NB4 (cell line): ENCODE measurements at regions not wholly inside any gene's neighbourhood (a gene's known extent, or its start where the extent isn't known, plus 50 kb on each side); places are given as distances from the start of the nearest gene placed in this dataset.

Source experiments
- DNase-seq: peaks from one replicate; pipeline ENCODE4 v3.0.0; 2010; ENCODE audit warnings: low read depth
- H3K4me3 ChIP-seq: one replicate; pipeline ENCODE4 v1.5.1; 2011; ENCODE audit warnings: mild to moderate bottlenecking, low read depth, low read length, moderate library complexity
- MYC ChIP-seq: IDR thresholded peaks from 2 replicates; pipeline ENCODE4 v1.6.1; 2011; ENCODE audit warnings: low read depth, low read length
- POLR2A ChIP-seq: IDR thresholded peaks from 2 replicates; pipeline ENCODE4 v1.6.1; 2011; ENCODE audit warnings: mild to moderate bottlenecking; ENCODE audit not compliant: insufficient read length; ENCODE audit errors: extremely low read depth
- TF ChIP-seq, protein P1 (sequence below): IDR thresholded peaks from one replicate; pipeline ENCODE4 v1.5.1; 2012; ENCODE audit warnings: low read depth, low read length
- TF ChIP-seq, protein P2 (sequence below): IDR thresholded peaks from 2 replicates; pipeline ENCODE4 v1.6.1; 2011; ENCODE audit warnings: low read depth, low read length

DNA sequence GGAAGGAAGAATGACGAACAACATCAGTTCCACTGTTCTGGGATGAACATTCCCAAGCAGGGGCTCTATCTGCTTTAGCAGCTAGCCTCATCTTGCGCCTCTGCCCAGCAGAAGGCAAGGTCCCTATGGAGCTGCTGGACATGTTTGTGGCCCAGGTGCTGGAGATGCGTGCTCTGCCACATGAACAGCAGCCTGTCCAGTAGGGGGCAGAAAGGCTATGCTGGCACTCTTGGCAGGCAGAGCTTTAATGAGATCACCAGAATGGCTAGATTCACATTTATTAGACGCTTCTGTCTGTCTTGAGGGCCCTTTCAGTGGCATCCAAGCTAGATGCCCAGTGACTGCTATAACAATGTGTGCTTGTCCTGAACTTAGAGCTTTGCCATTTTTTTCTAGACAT lies 1826.0 kb downstream of the STIM2 start:
- H3K4me3 ChIP-seq, result no peak overlapping the region
- no peak for TF ChIP-seq MYC
- TF ChIP-seq, protein P1, sequence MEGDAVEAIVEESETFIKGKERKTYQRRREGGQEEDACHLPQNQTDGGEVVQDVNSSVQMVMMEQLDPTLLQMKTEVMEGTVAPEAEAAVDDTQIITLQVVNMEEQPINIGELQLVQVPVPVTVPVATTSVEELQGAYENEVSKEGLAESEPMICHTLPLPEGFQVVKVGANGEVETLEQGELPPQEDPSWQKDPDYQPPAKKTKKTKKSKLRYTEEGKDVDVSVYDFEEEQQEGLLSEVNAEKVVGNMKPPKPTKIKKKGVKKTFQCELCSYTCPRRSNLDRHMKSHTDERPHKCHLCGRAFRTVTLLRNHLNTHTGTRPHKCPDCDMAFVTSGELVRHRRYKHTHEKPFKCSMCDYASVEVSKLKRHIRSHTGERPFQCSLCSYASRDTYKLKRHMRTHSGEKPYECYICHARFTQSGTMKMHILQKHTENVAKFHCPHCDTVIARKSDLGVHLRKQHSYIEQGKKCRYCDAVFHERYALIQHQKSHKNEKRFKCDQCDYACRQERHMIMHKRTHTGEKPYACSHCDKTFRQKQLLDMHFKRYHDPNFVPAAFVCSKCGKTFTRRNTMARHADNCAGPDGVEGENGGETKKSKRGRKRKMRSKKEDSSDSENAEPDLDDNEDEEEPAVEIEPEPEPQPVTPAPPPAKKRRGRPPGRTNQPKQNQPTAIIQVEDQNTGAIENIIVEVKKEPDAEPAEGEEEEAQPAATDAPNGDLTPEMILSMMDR, result peak; percentile 88
- no peak for TF ChIP-seq POLR2A
- TF ChIP-seq, protein P2, sequence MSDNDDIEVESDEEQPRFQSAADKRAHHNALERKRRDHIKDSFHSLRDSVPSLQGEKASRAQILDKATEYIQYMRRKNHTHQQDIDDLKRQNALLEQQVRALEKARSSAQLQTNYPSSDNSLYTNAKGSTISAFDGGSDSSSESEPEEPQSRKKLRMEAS, result 0 out of 2 replicates have a peak, but pooled peaks have one; percentile 31
- peak; percentile 66 for DNase-seq

DNA sequence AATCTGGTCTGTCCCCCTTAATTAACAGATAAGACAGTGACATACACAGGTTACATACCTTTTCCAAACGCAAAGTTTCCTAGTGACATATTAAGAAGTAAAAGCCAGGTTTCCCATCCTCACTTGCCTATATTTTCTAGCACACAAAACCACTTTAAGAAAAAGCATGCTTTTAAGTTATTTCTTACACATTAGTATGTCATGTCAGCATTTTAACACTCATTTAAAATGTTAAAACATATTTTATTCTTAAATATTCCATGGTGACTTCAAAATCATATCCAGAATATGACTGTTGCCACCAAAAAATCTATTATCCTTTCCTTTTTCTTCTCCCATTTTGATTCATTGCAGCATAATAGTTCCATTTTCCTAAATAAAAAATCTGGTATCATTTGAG lies 1830.2 kb downstream of the STIM2 start:
- no peak overlapping the region for H3K4me3 ChIP-seq
- no peak for DNase-seq
- TF ChIP-seq, protein P1, result no peak
- TF ChIP-seq MYC (no peak), POLR2A (no peak)
- TF ChIP-seq, protein P2, result no peak

DNA sequence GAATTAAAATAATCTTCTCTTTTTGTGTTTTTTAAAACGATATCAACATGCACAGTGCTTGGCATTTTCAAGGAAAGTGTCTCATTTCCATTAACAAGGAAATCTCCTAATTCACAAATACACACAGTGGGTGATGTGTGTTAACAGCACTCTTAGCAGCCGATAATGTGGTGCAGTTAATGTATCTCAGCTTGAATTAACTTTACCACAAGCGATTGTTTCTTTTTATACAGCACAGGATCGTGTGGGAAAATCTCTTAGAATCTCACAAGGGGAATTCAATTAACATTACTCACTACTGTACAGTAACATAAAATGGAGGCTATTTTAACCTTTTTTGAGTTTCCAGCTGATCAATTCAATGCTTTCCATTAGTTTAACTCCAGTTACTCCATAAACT lies 1841.9 kb downstream of the STIM2 start:
- no peak for TF ChIP-seq POLR2A
- TF ChIP-seq MYC, result no peak
- TF ChIP-seq, protein P1, result no peak
- TF ChIP-seq, protein P2, result no peak
- DNase-seq, result no peak
- no peak overlapping the region for H3K4me3 ChIP-seq

DNA sequence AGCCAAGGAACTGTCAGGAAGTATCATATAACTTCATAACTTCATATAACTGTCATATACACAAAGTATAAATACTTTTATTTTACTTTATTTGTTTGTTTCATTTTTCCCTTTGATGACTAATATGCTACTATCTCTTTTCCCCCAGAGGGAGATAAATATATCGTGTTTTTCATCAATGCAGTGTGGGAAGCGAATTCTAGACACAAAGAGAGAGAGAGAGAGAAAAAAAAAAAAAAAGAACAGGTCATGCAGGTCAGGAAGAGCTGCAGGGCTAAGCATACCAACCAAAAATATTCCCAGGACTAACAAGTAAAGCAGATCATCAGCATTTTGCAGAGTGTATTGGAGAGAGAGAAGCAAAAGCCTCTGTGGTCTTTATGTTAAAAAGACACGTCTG lies 1849.2 kb downstream of the STIM2 start:
- no peak for DNase-seq
- H3K4me3 ChIP-seq, result no peak overlapping the region
- TF ChIP-seq, protein P1, result no peak
- TF ChIP-seq POLR2A (no peak), MYC (no peak)
- TF ChIP-seq, protein P2, result no peak

DNA sequence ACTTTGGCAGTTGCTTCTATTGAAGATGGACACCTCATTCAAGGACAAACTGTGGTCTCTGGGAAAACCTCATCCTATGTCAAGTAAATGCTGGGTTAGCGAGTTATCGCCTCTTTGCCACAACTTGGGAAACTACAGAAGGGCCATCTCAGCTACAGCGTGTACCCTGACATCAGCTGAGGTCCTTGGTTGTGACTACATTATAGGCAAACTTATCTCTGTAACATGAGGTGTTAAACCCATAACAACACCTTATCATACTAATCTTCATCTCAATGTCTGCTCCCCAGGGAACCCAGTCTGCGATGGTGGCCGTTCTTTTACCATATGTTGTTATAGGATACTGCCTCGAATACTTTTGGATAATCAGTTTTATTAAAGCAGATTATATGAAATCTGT lies 1862.7 kb downstream of the STIM2 start:
- TF ChIP-seq, protein P2, result no peak
- TF ChIP-seq POLR2A (no peak), MYC (no peak)
- TF ChIP-seq, protein P1, result no peak
- DNase-seq, result no peak

DNA sequence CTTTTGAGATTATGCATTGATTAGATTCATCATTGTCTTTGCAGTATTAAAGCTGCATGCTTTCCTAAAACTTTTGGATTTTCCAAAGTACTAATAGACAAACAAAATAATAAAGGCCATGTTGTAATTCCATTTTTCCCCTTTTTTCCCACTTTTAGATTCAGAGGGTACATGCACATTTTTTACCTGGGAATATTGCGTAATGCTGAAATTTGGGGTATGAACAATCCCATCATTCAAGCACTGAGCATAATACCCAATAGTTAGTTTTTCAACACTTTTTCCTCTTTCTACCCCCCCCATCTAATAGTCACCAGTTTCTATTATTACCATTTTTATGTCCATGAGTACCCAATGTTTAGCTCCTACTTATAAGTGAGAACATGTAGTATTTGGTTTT lies 1863.6 kb downstream of the STIM2 start:
- DNase-seq, result no peak
- H3K4me3 ChIP-seq, result no peak overlapping the region
- TF ChIP-seq, protein P2, result no peak
- TF ChIP-seq MYC (no peak), POLR2A (no peak)
- TF ChIP-seq, protein P1, result no peak

More for the DNA sequence above, 1862.7 kb downstream of the STIM2 start:
- no peak overlapping the region for H3K4me3 ChIP-seq
